ENCODE measurements at regions not wholly inside any gene's neighbourhood (a gene's known extent, or its start where the extent isn't known, plus 50 kb on each side); places are given as distances from the start of the nearest gene placed in this dataset.
"Not testable (repeated sequence)": the region's sequence is repeated elsewhere in the genome, so short reads cannot be mapped to it uniquely, and the experiment has no call there.

- DNase-seq (ENCODE audit: low read depth in 2 of 2), result not testable (repeated sequence)
Measured at GRCh38 chr10:11403646-11404045, 207.8 kb downstream of the USP6NL start.

DNA sequence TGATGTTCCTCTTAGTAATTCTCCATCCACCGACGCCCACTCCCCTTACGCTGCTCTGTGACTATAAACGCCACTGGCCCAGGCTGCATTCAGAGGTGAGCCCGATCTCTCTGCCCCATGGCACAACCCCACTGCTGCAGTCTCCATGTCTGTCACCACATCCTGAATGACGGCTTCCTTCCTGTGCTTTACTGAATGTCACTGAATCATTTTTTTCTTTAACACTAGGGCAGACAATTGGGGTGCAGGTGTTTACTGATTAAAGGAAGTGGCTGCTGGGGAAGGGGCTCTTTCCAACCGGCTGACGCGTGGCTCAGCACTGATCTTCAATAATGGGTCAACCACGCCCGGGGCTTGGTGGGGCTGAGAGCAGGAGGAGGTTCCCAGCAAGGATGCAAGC, 208.3 kb downstream of the USP6NL start:
- DNase-seq (ENCODE audit: low read depth in 2 of 2), result peak; percentile 29 to 42

GRCh38 chr10:11402392-11402791, 209.1 kb downstream of the USP6NL start:
- DNase-seq (ENCODE audit: low read depth in 2 of 2), result no peak

DNA sequence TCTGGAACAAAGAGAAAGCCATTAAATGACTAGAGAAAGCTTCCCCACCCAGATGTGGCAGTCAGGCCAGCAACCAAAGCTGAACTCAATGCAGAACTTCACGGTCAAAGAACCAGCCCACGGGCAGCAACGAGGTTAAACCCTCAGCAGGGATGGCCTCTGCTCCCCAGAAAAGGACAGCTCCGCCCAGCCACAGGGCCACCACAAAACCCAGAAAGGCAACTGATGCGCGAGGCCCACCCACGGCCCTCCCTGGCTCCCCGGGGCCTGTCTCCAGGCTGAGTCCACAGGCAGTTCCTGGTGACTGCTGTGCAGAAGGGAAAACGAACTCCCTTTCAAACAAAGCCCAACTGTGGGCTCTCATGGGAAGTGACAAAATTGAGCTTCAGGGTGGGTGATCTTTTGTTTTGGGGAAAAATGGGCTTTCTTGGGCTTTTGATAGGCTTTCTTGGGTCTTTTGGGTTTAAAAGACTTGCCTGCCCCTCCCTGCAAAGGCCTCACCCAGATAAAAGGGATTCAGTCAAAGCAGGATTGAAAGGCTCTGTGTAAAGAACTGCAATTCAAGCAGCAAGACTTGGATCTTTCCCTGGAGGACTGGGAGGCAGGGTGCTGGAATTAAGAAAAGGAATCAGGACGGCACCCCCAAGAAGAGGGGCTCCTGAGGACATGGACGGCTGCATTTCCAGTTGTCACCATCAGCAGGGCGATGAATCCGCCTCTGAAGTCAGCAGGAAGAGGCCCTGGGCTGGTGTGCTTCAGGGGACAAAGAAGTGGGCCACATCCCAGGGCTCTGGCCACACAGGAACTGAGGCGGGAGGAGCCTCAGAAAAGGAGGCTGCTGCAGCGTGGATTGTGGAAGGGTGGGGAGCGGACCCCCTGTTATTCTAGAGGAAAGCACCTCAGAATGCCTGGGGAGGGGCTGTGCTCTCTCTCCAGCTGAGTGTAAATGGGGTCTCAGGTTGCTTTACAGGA, 209.9 kb downstream of the USP6NL start:
- DNase-seq (ENCODE audit: low read depth in 2 of 2), result no peak

GRCh38 chr10:11397980-11398580, 213.4 kb downstream of the USP6NL start:
- no peak for DNase-seq (ENCODE audit: low read depth in 2 of 2)

- no peak for DNase-seq (ENCODE audit: low read depth in 2 of 2)
Measured at GRCh38 chr10:11397077-11397965, 214.1 kb downstream of the USP6NL start.

GRCh38 chr10:11396311-11396955, 215.0 kb downstream of the USP6NL start:
- DNase-seq (ENCODE audit: low read depth in 2 of 2), result no peak

DNA sequence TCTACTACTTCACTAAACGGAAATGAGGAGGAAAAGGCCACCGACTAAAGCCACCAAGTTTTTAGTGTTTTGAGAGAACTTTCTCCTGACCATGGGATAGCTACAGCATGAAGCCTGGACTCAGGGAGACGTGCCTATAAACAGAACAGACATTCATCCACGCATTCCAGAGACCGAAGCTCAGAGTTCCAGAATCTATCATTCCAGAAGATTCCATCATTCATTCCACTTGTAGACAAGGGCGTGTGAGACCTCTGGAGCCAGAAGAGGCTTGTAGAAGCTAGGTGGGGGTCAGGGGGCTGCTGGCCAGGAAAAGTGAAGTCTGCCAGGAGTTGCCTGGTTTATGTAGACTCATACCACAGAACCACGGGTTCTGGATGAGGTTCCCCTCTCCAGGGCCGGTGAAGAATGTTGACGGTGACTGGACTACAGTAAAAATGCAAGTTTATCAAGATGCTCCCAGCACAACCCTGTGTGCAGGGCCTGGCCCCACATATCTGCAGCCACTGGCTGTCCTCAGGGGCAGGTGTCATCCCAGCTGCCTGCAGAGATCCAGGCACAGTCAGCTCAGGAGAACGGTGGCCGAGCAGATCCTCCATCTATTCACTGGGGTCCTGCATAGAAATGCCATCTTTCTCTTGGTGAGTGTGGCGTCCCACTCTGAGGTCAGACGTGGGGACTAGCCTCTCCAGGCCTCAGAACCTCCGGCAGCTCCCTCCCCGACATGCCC, 215.7 kb downstream of the USP6NL start:
- DNase-seq (ENCODE audit: low read depth in 2 of 2), result no peak

DNA sequence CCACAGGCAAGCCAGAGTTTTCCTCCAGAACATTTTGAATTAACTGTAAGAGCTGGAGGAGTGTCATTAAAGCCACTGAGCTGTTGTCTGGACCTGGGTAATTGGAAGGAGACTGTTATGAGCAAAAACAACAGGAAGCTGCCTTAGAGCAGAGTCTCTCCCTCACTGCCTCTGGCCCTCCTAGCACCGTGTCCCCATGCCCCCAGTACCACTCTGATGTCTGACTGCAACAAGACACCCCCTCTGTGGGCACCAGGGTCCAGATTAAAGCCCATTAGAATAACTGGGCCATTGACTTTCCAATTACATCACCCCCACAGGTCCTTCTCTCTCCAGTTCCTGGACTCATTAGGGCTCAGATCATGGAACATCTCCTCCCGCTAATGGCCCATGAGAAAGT, 216.3 kb downstream of the USP6NL start:
- DNase-seq (ENCODE audit: low read depth in 2 of 2), result no peak

GRCh38 chr10:11393858-11394257, 217.6 kb downstream of the USP6NL start:
- DNase-seq (ENCODE audit: low read depth in 2 of 2), result no peak

- DNase-seq (ENCODE audit: low read depth in 2 of 2), result no peak
Measured at GRCh38 chr10:11392776-11393175, 218.7 kb downstream of the USP6NL start.

GRCh38 chr10:11388996-11389395, 222.5 kb downstream of the USP6NL start:
- no peak for DNase-seq (ENCODE audit: low read depth in 2 of 2)

- DNase-seq (ENCODE audit: low read depth in 2 of 2), result no peak
Measured at GRCh38 chr10:11387551-11388222, 223.8 kb downstream of the USP6NL start.

GRCh38 chr10:11387044-11387443, 224.4 kb downstream of the USP6NL start:
- DNase-seq (ENCODE audit: low read depth in 2 of 2), result no peak

Data from activated CD8-positive, alpha-beta memory T cell treated with anti-CD3 and anti-CD28 coated beads for 4 hours (primary cell).